GM19025 (cell line): ENCODE measurements at regions not wholly inside any gene's neighbourhood (a gene's known extent, or its start where the extent isn't known, plus 50 kb on each side); places are given as distances from the start of the nearest gene placed in this dataset.

Source experiments
- ATAC-seq: cut with Tn5 transposase; IDR thresholded peaks from one replicate; pipeline ENCODE4 v1.9.1; 2021; ENCODE audit warnings: mild to moderate bottlenecking, low read depth, moderate library complexity; ENCODE audit not compliant: unreplicated experiment

- no peak for ATAC-seq
Measured at GRCh38 chr4:126251169-126251568, 936.4 kb downstream of the FAT4 start.

GRCh38 chr4:126262665-126263064, 947.9 kb downstream of the FAT4 start:
- ATAC-seq = no peak

GRCh38 chr4:126264839-126265238, 950.1 kb downstream of the FAT4 start:
- ATAC-seq = no peak

- ATAC-seq = no peak
Measured at GRCh38 chr4:126265888-126266287, 951.1 kb downstream of the FAT4 start.

GRCh38 chr4:126267689-126268088, 952.9 kb downstream of the FAT4 start:
- no peak for ATAC-seq

GRCh38 chr4:126268106-126268505, 953.4 kb downstream of the FAT4 start:
- no peak for ATAC-seq

- no peak for ATAC-seq
Measured at GRCh38 chr4:126269106-126269505, 954.4 kb downstream of the FAT4 start.

- ATAC-seq = no peak
Measured at GRCh38 chr4:126271292-126271691, 956.5 kb downstream of the FAT4 start.

GRCh38 chr4:126273746-126274145, 959.0 kb downstream of the FAT4 start:
- ATAC-seq = no peak

- no peak for ATAC-seq
Measured at GRCh38 chr4:126291886-126292285, 977.1 kb downstream of the FAT4 start.

- ATAC-seq = no peak
Measured at GRCh38 chr4:126298271-126298670, 983.5 kb downstream of the FAT4 start.

- ATAC-seq = no peak
Measured at GRCh38 chr4:126306152-126306869, 991.6 kb downstream of the FAT4 start.

GRCh38 chr4:126318376-126318775, 1003.6 kb downstream of the FAT4 start:
- ATAC-seq = no peak

GRCh38 chr4:126328914-126329313, 1014.2 kb downstream of the FAT4 start:
- ATAC-seq = no peak

GRCh38 chr4:126338548-126338947, 1023.8 kb downstream of the FAT4 start:
- no peak for ATAC-seq

GRCh38 chr4:126341927-126342326, 1027.2 kb downstream of the FAT4 start:
- ATAC-seq = no peak

GRCh38 chr4:126344472-126344871, 1029.7 kb downstream of the FAT4 start:
- no peak for ATAC-seq

- ATAC-seq = no peak
Measured at GRCh38 chr4:126346654-126347053, 1031.9 kb downstream of the FAT4 start.

GRCh38 chr4:126354784-126355183, 1040.0 kb downstream of the FAT4 start:
- ATAC-seq = no peak

GRCh38 chr4:126358041-126358440, 1043.3 kb downstream of the FAT4 start:
- no peak for ATAC-seq

GRCh38 chr4:126361287-126361686, 1046.5 kb downstream of the FAT4 start:
- no peak for ATAC-seq

GRCh38 chr4:126364311-126364911, 1049.7 kb downstream of the FAT4 start:
- ATAC-seq = no peak
